C4-2B (cell line): ENCODE measurements at regions not wholly inside any gene's neighbourhood (a gene's known extent, or its start where the extent isn't known, plus 50 kb on each side); places are given as distances from the start of the nearest gene placed in this dataset.
"Not testable (repeated sequence)": the region's sequence is repeated elsewhere in the genome, so short reads cannot be mapped to it uniquely, and the experiment has no call there.

ENCODE experiments used
- H3K27ac ChIP-seq: fragments of 450-650 bp; 2 replicates; pipeline ENCODE4 v1.5.1; 2017
- ZFX ChIP-seq: fragments of 450-650 bp; IDR thresholded peaks from 2 replicates; pipeline ENCODE4 v1.6.1; 2017
- TF ChIP-seq, protein P1 (sequence below): fragments of 450-650 bp; conservative IDR thresholded peaks from 2 replicates; pipeline ENCODE4 v1.5.1; 2017; ENCODE audit warnings: mild to moderate bottlenecking

DNA sequence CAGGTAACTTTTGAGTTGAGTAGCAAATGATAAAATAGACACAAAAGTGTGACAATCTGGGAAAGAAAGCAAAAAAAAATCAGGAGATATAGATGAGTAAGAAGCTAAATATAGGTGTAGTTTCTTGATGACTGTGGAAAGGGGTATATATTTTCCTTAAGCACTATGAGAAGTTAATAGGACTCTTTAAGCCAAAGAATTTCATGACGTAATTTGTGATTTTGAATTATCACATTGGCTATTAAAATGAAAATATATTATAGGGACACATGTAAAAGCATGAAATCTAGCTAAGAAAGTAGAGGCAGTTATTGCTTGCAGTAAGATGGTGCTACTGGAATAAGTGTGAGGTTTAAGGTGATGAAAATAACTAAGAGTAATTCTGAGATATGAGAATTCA, 759.1 kb downstream of the KCNT2 start:
- no peak overlapping the region for H3K27ac ChIP-seq
- TF ChIP-seq, protein P1, sequence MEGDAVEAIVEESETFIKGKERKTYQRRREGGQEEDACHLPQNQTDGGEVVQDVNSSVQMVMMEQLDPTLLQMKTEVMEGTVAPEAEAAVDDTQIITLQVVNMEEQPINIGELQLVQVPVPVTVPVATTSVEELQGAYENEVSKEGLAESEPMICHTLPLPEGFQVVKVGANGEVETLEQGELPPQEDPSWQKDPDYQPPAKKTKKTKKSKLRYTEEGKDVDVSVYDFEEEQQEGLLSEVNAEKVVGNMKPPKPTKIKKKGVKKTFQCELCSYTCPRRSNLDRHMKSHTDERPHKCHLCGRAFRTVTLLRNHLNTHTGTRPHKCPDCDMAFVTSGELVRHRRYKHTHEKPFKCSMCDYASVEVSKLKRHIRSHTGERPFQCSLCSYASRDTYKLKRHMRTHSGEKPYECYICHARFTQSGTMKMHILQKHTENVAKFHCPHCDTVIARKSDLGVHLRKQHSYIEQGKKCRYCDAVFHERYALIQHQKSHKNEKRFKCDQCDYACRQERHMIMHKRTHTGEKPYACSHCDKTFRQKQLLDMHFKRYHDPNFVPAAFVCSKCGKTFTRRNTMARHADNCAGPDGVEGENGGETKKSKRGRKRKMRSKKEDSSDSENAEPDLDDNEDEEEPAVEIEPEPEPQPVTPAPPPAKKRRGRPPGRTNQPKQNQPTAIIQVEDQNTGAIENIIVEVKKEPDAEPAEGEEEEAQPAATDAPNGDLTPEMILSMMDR = no peak
- TF ChIP-seq ZFX = no peak

DNA sequence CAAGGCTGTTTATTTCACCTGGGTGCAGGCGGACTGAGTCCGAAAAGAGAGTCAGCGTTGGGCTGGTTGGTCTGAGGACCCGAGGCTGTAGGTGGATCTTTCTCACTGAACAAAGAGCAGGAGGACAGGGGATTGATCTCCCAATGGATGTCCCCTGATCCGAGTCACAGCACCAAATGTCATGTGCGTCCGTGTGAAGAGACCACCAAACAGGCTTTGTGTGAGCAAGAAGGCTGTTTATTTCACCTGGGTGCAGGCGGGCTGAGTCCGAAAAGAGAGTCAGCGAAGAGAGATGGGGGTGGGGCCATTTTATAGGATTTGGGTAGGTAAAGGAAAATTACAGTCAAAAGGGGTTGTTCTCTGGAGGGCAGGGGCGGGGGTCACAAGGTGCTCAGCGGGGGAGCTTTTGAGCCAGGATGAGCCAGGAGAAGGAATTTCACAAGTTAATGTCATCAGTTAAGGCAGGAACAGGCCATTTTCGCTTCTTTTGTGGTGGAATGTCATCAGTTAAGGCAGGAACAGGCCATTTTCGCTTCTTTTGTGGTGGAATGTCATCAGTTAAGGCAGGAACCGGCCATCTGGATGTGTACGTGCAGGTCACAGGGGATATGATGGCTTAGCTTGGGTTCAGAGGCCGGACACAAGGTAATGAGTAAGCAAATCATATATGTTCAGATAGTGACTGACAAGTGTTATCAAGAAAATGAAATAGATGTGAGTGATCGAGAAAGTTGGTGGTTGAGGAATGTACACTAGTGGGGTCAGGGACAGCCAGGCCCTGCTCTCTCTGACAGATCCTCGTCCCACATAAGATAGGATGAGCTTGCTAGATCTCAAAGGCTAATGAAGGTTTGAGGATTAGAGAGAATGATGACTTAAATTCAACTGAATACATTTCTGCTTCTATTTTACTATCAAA, 760.0 kb downstream of the KCNT2 start:
- not testable (repeated sequence) for H3K27ac ChIP-seq

DNA sequence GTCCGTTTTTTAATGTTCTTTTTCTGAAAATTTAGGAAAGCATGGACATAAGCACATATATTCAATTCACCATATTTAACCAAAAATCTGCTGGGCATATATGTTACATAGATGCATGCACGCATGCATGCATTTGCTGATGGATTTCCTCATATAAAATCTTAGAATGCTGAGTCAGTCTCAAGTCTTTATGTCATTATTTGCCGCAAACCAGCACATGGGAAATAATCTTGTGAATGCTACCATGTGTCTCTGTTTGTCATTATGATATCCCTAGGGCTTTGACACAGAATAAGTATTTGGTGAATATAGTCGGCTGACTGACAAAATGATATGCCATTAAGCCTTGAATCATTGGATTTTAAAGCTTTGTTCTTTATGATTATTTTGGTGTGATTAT, 776.5 kb downstream of the KCNT2 start:
- TF ChIP-seq, protein P1 = no peak
- no peak for TF ChIP-seq ZFX

DNA sequence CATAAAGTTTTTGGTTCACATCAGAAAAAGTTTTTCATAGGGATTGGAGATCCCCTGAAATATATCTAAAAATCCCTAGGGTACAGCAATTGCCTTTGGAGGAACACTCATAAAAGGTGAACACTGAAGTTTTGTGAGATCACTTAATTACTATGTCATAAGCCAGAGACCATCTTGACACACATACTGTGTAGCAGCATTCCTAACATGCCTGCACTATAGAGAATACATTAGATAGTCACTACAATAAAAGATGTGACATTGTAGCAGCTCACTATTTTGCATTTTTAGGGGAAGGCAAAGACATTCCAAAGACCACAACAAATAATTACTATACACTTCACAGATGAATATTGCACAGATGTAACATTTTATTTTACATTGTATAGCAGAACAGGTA, 779.9 kb downstream of the KCNT2 start:
- TF ChIP-seq, protein P1 = no peak
- TF ChIP-seq ZFX = no peak
- H3K27ac ChIP-seq = no peak overlapping the region

More for the DNA sequence above, 776.5 kb downstream of the KCNT2 start:
- H3K27ac ChIP-seq = no peak overlapping the region

DNA sequence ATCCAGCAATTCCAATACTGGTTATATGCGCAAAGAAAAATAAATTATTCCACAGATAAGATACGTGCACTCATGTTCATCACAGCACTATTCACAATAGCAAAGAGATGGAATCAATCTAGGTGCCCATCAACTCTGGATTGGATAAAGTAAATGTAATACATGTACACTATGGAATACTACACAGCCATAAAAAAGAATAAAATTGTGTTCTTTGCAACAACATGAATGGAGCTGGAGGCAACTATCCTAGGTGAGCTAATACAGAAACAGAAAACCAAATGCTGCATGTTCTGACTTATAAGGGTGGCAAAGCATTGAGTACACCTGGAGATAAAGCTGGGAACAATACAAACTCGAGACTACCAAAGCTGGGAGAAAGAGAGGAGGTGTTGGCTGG, 787.3 kb downstream of the KCNT2 start:
- no peak for TF ChIP-seq ZFX
- TF ChIP-seq, protein P1 = no peak
- H3K27ac ChIP-seq = no peak overlapping the region

DNA sequence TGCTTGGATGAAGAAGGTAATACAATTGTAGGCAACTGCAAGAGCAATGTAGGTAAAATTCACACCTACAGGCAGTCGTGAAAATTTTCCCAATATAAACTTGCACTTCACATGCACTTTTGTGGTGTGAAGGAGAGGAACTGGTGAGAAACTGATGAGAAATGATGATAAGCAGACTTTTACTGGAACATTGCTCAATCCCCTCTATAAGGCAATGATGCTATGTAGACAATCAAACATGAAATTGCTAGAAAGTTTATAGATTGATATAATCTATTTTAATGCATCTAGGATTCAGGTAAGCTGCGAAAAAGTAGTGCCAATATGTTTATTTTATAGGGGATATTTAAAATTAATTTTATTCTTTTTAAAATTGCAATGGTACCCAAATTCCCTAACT, 802.2 kb downstream of the KCNT2 start:
- TF ChIP-seq, protein P1 = no peak
- TF ChIP-seq ZFX = no peak
- no peak overlapping the region for H3K27ac ChIP-seq

DNA sequence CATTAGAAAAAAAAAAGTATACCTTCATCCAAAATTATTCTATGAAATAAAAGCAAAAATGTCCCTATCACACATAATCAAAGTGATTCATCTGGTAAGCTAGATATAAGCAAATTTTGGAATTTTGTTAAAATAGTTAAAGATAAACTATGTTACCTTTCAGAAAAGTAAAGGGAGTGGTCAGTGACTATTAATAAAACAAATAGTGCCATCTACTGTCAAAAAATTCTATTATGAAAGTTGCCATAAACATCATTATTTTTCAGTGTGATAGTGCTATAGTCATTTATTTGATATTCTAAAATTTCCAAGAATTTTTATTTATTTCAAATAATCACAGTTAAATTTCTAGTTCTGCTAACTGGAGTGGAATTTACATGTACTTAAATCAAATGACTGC, 803.7 kb downstream of the KCNT2 start:
- TF ChIP-seq, protein P1 = peak; percentile 27; the same call in 1 of the 2 replicates
- TF ChIP-seq ZFX = no peak
- H3K27ac ChIP-seq = no peak overlapping the region

DNA sequence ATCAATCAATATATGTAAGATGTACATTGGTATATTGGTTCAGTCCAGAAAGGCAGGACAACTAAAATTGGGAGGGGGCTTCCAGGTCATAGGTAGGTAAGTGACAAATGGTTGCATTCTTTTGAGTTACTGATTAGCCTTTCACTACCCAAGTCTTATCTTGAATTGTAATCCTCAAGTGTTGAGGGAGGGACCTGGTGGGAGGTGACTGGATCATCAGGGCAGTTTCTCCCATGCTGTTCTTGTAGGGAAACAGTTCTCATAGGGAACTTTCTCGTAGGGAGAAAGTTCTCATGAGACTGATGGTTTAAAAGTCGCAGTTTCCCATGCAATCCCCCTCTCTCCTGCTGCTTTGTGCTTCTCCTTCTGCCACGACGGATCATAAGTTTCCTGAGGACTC, 809.2 kb downstream of the KCNT2 start:
- TF ChIP-seq, protein P1 = no peak
- no peak for TF ChIP-seq ZFX
- H3K27ac ChIP-seq = no peak overlapping the region
